MCF 10A (cell line): ENCODE measurements at regions not wholly inside any gene's neighbourhood (a gene's known extent, or its start where the extent isn't known, plus 50 kb on each side); places are given as distances from the start of the nearest gene placed in this dataset.

ENCODE experiments used
- BruUV-seq: library from RNA; stranded (reverse); fragments of 400-500 nt; replicated peaks from 2 replicates; lab custom pipeline; 2021; lab: Mats Ljungman, UMichigan
- CTCF ChIA-PET: fragments of 300-600 bp; sonication (Branson Sonifier 250); formaldehyde crosslinking; extraction: SDS; loops from one replicate; lab custom pipeline; 2021; ENCODE audit warnings: antibody characterized with exemption, inconsistent platforms; lab: Yijun Ruan, JAX
- POLR2A ChIA-PET: fragments of 300-600, 350-650 bp; sonication (Branson Sonifier 250); formaldehyde crosslinking; extraction: SDS; loops from one replicate; lab custom pipeline; 2020; ENCODE audit warnings: antibody characterized with exemption, inconsistent platforms; lab: Yijun Ruan, JAX
- DNase-seq: peaks from one replicate; pipeline ENCODE4 v3.0.0-alpha.2; 2018; ENCODE audit not compliant: unreplicated experiment
- H3K27ac Mint-ChIP-seq: one replicate; pipeline ENCODE4 v1.8.0; 2022; ENCODE audit warnings: mild to moderate bottlenecking, low read depth, mixed read lengths; ENCODE audit not compliant: unreplicated experiment
- H3K27me3 Mint-ChIP-seq: one replicate; pipeline ENCODE4 v1.8.0; 2022; ENCODE audit warnings: mixed read lengths; ENCODE audit not compliant: insufficient read depth, unreplicated experiment
- H3K36me3 Mint-ChIP-seq: one replicate; pipeline ENCODE4 v1.8.0; 2022; ENCODE audit warnings: mild to moderate bottlenecking, moderate library complexity, mixed read lengths; ENCODE audit not compliant: insufficient read depth, unreplicated experiment
- H3K4me1 Mint-ChIP-seq: one replicate; pipeline ENCODE4 v1.8.0; 2022; ENCODE audit warnings: mixed read lengths; ENCODE audit not compliant: insufficient read depth, unreplicated experiment
- H3K4me3 Mint-ChIP-seq: one replicate; pipeline ENCODE4 v1.8.0; 2022; ENCODE audit warnings: mild to moderate bottlenecking, moderate library complexity, mixed read lengths; ENCODE audit not compliant: unreplicated experiment
- H3K9me3 Mint-ChIP-seq: one replicate; pipeline ENCODE4 v1.8.0; 2022; ENCODE audit warnings: mixed read lengths; ENCODE audit not compliant: unreplicated experiment
- CTCF ChIP-seq: fragments of 200-600 bp; IDR thresholded peaks from one replicate; pipeline ENCODE4 v1.8.0; 2022; ENCODE audit warnings: antibody characterized with exemption, mild to moderate bottlenecking; ENCODE audit not compliant: unreplicated experiment
- intact Hi-C: fragments of 100-400 bp; cut with micrococcal nuclease; formaldehyde crosslinking; loops from 2 replicates; pipeline ENCODE4 v1.14.1; 2022

DNA sequence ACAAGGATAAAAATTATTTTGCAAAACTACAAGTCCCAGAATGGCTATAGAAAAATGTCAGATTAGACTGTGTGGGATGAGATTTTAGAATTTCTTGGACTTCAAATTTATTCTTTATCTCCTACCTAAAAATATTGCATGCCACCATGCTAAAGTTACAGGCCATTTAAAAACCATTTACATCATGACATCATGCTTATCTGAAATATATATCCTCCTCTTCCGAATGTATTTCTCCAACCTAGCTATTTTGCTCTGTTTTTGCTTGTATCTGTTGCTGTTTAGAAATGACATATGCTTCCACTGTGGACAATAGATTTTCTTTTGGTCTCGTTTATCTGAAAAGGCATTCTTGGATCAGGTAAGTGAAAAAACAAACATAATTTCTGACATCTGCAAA, 471.7 kb downstream of the LRFN5 start:
- intact Hi-C loops = no loop called here
- H3K9me3 Mint-ChIP-seq = no peaks in the 10 kb centered on the region
- H3K27ac Mint-ChIP-seq = no peak overlapping the region
- H3K36me3 Mint-ChIP-seq = no peaks in the 10 kb centered on the region
- no peak overlapping the region for H3K4me3 Mint-ChIP-seq
- DNase-seq = no peak
- no TSS peak for BruUV-seq
- no peak for TF ChIP-seq CTCF
- no peaks in the 10 kb centered on the region for H3K4me1 Mint-ChIP-seq
- POLR2A ChIA-PET = no interaction called here
- H3K27me3 Mint-ChIP-seq = no peaks in the 10 kb centered on the region
- CTCF ChIA-PET = no interaction called here

DNA sequence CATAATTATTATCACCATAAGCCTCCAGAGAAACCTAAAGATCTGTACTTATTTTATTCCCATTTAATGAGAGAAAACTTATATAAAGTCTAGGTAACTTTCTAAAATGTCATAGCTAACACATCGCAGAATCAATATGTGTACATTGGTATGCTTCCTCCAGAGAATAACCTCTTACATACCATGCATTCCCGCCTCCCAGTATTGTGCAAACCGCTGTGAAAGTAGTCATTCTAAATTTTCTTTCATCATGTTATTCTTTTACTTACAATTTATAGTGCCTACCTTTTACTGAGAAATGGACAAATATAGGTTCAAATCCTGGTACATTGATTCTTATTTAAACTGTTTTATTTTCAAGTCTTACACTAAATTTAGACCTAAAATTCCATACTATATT, 463.4 kb downstream of the LRFN5 start:
- BruUV-seq = no TSS peak
- CTCF ChIA-PET = no interaction called here
- intact Hi-C loops = no loop called here
- Mint-ChIP-seq H3K4me1 (no peaks in the 10 kb centered on the region), H3K9me3 (no peaks in the 10 kb centered on the region), H3K36me3 (no peaks in the 10 kb centered on the region), H3K27me3 (no peaks in the 10 kb centered on the region), H3K27ac (no peak overlapping the region), H3K4me3 (no peak overlapping the region)
- peak; percentile 5 for DNase-seq
- no peak for TF ChIP-seq CTCF
- POLR2A ChIA-PET = no interaction called here

DNA sequence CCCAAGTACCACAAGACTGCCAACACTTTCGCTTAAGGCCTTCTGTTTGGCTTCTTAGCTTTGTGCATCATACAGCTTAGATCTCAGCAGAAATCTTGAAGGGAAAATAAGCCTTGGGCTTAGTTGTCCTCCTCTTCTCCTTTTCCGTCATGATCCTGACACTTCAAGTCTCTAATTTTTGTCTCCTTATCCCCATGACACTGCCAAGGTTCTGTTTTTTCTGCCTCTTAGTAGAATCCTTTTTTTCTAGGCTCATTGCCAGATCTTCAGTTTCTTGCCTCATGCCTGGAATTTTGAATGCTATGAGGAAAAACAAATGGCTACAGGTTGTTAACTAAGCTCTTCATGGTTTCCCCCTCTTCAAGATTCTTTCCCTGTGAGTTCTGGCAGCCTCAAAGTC, 450.4 kb downstream of the LRFN5 start:
- peaks cover 7% of the 10 kb centered on the region for H3K9me3 Mint-ChIP-seq
- no peaks in the 10 kb centered on the region for H3K36me3 Mint-ChIP-seq
- ChIA-PET POLR2A (no interaction called here), CTCF (interaction anchor here (1.0 kb wide), 1 partner anchor 132 kb away, joined by 3 read pairs; no protein-coding TSS in a partner anchor)
- intact Hi-C loops = no loop called here
- BruUV-seq = no TSS peak
- no peak overlapping the region for H3K27ac Mint-ChIP-seq
- H3K4me3 Mint-ChIP-seq = no peak overlapping the region
- no peaks in the 10 kb centered on the region for H3K27me3 Mint-ChIP-seq
- peak; percentile 11 for DNase-seq
- peaks cover 9% of the 10 kb centered on the region for H3K4me1 Mint-ChIP-seq
- TF ChIP-seq CTCF = no peak

GRCh38 chr14:42047421-42048055, 440.9 kb downstream of the LRFN5 start:
- H3K4me3 Mint-ChIP-seq = no peak overlapping the region
- CTCF ChIA-PET = interaction anchor here (0.6 kb wide), 1 partner anchor 155 kb away, joined by 3 read pairs; no protein-coding TSS in a partner anchor
- TF ChIP-seq CTCF = no peak
- POLR2A ChIA-PET = no interaction called here
- no peak for DNase-seq
- H3K36me3 Mint-ChIP-seq = no peaks in the 10 kb centered on the region
- no peaks in the 10 kb centered on the region for H3K27me3 Mint-ChIP-seq
- no peak overlapping the region for H3K27ac Mint-ChIP-seq
- BruUV-seq = no TSS peak
- H3K4me1 Mint-ChIP-seq = no peaks in the 10 kb centered on the region
- intact Hi-C loops = no loop called here
- no peaks in the 10 kb centered on the region for H3K9me3 Mint-ChIP-seq
